ENCODE measurements at regions not wholly inside any gene's neighbourhood (a gene's known extent, or its start where the extent isn't known, plus 50 kb on each side); places are given as distances from the start of the nearest gene placed in this dataset.

DNA sequence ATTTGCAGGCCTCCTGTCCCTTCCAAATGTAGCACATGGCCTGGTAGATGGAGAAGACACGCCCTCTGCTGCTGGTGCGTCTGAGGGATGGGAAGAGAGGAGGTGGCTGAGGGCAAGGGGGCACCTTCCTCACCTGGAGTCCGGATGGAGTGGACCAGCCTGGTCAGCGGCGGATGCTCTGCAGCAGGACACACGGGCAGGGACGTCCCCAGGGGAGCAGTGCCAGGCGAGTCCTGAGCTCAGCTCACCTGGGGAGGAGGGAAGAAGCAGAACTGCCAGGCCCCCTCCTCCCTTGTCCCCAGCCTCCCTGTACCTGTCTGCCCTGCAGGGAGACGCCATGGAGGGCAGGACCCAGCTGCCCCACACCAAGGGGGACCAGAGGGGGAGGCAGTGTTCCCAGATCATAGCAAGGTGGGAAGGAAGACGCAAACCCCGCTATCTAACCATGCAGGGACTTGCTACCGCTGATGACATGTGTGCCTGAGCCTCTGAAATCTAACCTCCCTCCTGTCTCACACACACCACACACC, 1495.9 kb downstream of the BRD1 start:
- H3K4me3 Mint-ChIP-seq, result no peak overlapping the region
- no peaks in the 10 kb centered on the region for H3K27me3 Mint-ChIP-seq (ENCODE audit: low read depth)
- no peak for DNase-seq
- H3K27ac Mint-ChIP-seq, result no peak overlapping the region
- no peaks in the 10 kb centered on the region for H3K36me3 Mint-ChIP-seq (ENCODE audit: insufficient read depth in 2 of 2)
- ATAC-seq (replicated peaks in 1 of 2), result no peak
- no peaks in the 10 kb centered on the region for H3K4me1 Mint-ChIP-seq (ENCODE audit: low read depth)
- H3K9me3 Mint-ChIP-seq, result peaks cover 3 to 5% of the 10 kb centered on the region in 2 donors

DNA sequence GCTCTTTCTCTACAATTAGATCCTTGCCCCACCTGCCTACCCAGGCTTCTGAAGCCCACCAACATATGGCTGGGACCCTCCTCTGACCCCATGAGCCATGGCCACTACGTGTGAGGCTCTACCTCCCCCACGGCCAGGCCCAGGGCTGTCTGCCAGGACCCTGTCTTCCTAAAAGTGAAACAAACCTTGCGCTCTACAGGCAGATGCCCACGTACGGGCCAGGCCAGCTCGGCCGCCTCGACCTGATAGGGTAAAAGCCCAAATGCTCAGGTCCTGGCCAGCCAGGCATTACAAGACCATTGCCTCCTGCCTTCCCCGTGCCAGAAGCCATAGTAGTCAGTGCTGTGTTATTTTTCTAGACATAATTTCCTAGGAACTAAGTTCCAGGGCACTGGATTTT, 1496.4 kb downstream of the BRD1 start:
- no peaks in the 10 kb centered on the region for H3K27me3 Mint-ChIP-seq (ENCODE audit: low read depth)
- ATAC-seq (replicated peaks in 1 of 2) (no peak), DNase-seq (no peak)
- no peaks in the 10 kb centered on the region for H3K36me3 Mint-ChIP-seq (ENCODE audit: insufficient read depth in 2 of 2)
- no peaks in the 10 kb centered on the region for H3K4me1 Mint-ChIP-seq (ENCODE audit: low read depth)
- no peak overlapping the region for H3K27ac Mint-ChIP-seq
- peaks cover 3 to 5% of the 10 kb centered on the region in 2 donors for H3K9me3 Mint-ChIP-seq
- no peak overlapping the region for H3K4me3 Mint-ChIP-seq

- Mint-ChIP-seq H3K4me1 (ENCODE audit: low read depth) (no peaks in the 10 kb centered on the region), H3K9me3 (peaks cover 5 to 6% of the 10 kb centered on the region in 2 donors), H3K27ac (no peak overlapping the region), H3K4me3 (no peak overlapping the region), H3K27me3 (ENCODE audit: low read depth) (no peaks in the 10 kb centered on the region), H3K36me3 (ENCODE audit: insufficient read depth in 2 of 2) (peaks cover 0 to 3% of the 10 kb centered on the region in 2 donors)
- ATAC-seq (replicated peaks in 1 of 2) (no peak), DNase-seq (no peak)
Measured at GRCh38 chr22:48327721-48328120, 1500.0 kb downstream of the BRD1 start.

DNA sequence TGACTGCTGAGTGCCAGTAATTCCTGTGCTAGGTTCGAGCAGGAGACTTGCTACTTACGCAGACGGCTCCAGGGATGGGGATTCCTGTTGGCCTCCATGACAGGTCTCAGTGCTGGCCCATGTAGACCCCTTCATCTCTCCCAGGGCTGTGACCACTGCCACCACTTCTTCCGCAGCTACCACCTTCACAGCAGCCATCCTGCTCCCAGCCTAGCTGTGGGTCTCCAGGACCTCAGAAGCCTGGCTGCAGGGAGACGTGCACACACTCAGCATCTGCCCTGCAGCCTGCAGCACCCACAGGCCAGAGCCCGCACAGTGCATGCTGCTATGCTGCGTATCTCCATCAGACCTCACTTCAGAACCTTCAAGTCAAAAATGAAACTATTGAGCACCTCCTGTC, 1503.9 kb downstream of the BRD1 start:
- no peaks in the 10 kb centered on the region for H3K4me1 Mint-ChIP-seq (ENCODE audit: low read depth)
- peaks cover 0 to 3% of the 10 kb centered on the region in 2 donors for H3K36me3 Mint-ChIP-seq (ENCODE audit: insufficient read depth in 2 of 2)
- H3K4me3 Mint-ChIP-seq, result no peak overlapping the region

GRCh38 chr22:48322907-48323306, 1504.8 kb downstream of the BRD1 start:
- DNase-seq (no peak), ATAC-seq (replicated peaks in 1 of 2) (no peak)
- Mint-ChIP-seq H3K36me3 (ENCODE audit: insufficient read depth in 2 of 2) (peaks cover 0 to 3% of the 10 kb centered on the region in 2 donors), H3K4me1 (ENCODE audit: low read depth) (no peaks in the 10 kb centered on the region), H3K27ac (no peak overlapping the region), H3K4me3 (no peak overlapping the region), H3K9me3 (peaks cover 2 to 3% of the 10 kb centered on the region in 2 donors), H3K27me3 (ENCODE audit: low read depth) (no peaks in the 10 kb centered on the region)

More for the DNA sequence above, 1503.9 kb downstream of the BRD1 start:
- Mint-ChIP-seq H3K9me3 (peaks cover 5 to 6% of the 10 kb centered on the region in 2 donors), H3K27me3 (ENCODE audit: low read depth) (no peaks in the 10 kb centered on the region), H3K27ac (no peak overlapping the region)
- DNase-seq (no peak), ATAC-seq (replicated peaks in 1 of 2) (no peak)

DNA sequence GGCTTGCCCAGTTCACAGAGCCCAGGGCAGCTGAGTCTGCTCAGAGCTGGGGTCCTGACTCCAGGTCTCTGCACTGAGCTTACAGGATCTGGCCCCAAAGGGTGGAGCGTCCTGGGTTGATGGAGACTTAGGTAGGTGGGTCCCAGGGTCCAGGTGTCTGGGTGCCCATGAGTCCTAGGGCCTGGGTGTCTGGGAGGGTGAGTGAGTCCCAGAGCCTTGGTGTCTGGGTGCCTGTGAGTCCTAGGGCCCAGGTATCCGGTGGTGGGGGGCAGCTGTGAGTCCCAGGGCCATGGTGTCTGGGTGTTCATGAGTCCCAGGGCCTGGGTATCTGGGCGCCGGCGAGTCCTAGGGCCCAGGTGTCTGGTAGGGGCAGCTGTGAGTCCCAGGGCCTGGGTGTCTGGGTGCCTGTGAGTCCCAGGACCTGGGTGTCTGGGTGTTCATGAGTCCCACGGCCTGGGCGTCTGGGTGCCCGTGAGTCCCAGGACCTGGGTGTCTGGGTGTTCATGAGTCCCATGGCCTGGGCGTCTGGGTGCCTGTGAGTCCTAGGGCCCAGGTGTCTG, 1505.6 kb downstream of the BRD1 start:
- H3K27ac Mint-ChIP-seq, result no peak overlapping the region
- DNase-seq (no peak), ATAC-seq (replicated peaks in 1 of 2) (no peak)
- H3K9me3 Mint-ChIP-seq, result peaks cover 1 to 3% of the 10 kb centered on the region in 2 donors
- H3K4me1 Mint-ChIP-seq (ENCODE audit: low read depth), result no peaks in the 10 kb centered on the region
- H3K4me3 Mint-ChIP-seq, result no peak overlapping the region
- H3K36me3 Mint-ChIP-seq (ENCODE audit: insufficient read depth in 2 of 2), result peaks cover 0 to 3% of the 10 kb centered on the region in 2 donors
- no peaks in the 10 kb centered on the region for H3K27me3 Mint-ChIP-seq (ENCODE audit: low read depth)

DNA sequence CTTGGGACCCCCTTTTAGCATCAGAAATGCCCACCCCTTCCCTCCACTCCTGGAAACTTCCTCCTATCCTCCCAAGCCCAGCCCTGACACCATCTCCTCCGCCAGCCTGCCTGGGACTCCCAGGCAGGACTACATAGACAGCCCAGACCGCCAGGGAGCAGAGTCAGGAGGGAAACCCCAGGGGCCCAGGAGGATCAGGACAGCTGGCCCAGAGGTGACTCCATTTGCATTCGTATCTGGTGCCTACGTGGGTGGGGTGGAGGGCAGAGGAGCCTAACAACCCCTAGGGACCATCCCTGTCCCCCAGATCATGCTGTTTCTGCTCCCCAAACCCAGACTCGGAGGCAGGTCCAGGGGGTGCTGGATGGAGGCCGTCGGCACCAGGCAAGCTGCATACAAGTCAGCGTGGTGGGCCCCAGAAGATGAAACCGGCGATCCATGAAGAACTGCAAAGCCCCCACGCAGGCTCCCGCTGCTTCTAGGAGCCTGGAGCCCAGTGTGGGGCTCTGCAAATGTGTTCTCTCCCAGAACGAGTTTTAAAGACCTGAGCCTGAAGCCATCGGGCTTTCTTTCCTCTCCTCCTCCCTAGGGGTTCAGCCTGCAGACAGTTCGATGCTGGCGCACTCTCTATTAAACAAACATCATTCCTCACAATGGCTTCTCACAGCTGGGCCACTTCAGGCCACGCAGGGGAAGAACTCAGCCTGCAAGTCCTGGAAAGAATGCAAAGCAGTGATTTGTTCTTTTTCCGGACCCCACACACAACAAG, 1506.8 kb downstream of the BRD1 start:
- Mint-ChIP-seq H3K27me3 (ENCODE audit: low read depth) (no peaks in the 10 kb centered on the region), H3K36me3 (ENCODE audit: insufficient read depth in 2 of 2) (peaks cover 0 to 3% of the 10 kb centered on the region in 2 donors), H3K4me3 (no peak overlapping the region), H3K9me3 (peaks cover 1 to 3% of the 10 kb centered on the region in 2 donors), H3K4me1 (ENCODE audit: low read depth) (no peaks in the 10 kb centered on the region), H3K27ac (no peak overlapping the region)
- ATAC-seq (replicated peaks in 1 of 2), result no peak
- DNase-seq, result no peak

DNA sequence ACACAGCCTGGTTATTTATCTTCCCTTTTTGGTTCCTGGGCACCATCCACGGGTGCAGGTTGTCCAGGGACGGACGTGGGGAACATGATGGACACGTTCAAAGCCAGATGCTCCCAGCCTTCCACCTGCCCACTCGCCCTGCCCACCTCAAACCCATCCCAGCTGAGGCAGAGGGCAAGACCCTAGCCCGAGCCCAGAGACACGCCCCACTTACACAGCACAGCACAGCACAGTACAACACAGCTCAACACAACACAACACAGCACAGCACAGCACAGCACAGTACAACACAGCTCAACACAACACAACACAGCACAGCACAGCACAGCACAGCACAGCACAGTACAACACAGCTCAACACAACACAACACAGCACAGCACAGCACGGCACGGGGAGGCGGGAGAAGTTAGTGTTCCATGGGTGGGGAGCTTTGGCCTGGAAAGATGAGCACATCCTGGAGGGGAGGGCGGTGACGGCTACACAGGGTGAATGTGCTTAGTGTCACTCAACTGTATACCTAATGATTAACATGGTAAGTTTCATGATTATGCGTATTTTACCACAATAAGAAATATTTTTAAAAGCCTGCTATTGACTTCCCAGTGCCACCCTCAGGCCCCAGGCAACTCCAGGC, 1507.5 kb downstream of the BRD1 start:
- Mint-ChIP-seq H3K36me3 (ENCODE audit: insufficient read depth in 2 of 2) (peaks cover 0 to 3% of the 10 kb centered on the region in 2 donors), H3K9me3 (peaks cover 0 to 3% of the 10 kb centered on the region in 2 donors), H3K4me3 (no peak overlapping the region), H3K27ac (no peak overlapping the region), H3K27me3 (ENCODE audit: low read depth) (no peaks in the 10 kb centered on the region), H3K4me1 (ENCODE audit: low read depth) (no peaks in the 10 kb centered on the region)
- ATAC-seq (replicated peaks in 1 of 2), result no peak
- no peak for DNase-seq

- no peak for ATAC-seq (replicated peaks in 1 of 2)
- H3K4me3 Mint-ChIP-seq, result no peak overlapping the region
- DNase-seq, result no peak
- H3K27ac Mint-ChIP-seq, result no peak overlapping the region
- no peaks in the 10 kb centered on the region for H3K4me1 Mint-ChIP-seq (ENCODE audit: low read depth)
- no peaks in the 10 kb centered on the region for H3K36me3 Mint-ChIP-seq (ENCODE audit: insufficient read depth in 2 of 2)
- no peaks in the 10 kb centered on the region for H3K9me3 Mint-ChIP-seq
- no peaks in the 10 kb centered on the region for H3K27me3 Mint-ChIP-seq (ENCODE audit: low read depth)
Measured at GRCh38 chr22:48319321-48320047, 1508.2 kb downstream of the BRD1 start.

GRCh38 chr22:48318575-48319320, 1508.9 kb downstream of the BRD1 start:
- Mint-ChIP-seq H3K9me3 (no peaks in the 10 kb centered on the region), H3K27ac (no peak overlapping the region), H3K27me3 (ENCODE audit: low read depth) (no peaks in the 10 kb centered on the region), H3K4me3 (no peak overlapping the region), H3K36me3 (ENCODE audit: insufficient read depth in 2 of 2) (no peaks in the 10 kb centered on the region), H3K4me1 (ENCODE audit: low read depth) (no peaks in the 10 kb centered on the region)
- DNase-seq, result no peak
- ATAC-seq (replicated peaks in 1 of 2), result no peak

DNA sequence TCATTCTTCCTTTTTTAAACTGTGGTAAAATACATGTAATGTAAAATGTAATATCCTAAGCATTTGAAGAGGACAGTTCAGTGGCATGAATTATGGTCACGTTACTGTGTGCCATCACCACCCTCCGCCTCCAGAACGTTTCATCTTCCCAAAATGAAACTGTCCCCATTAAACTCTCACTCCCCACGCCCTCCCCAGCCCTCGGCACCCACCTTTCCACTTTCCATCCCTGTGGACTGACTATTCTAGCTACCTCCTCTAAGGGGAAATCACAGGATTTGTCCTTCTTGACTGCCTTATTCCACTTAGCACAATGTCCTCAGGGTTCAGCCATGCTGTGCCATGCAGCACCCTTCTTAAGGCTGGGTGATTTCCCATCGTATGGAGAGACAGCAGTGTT, 1509.5 kb downstream of the BRD1 start:
- Mint-ChIP-seq H3K36me3 (ENCODE audit: insufficient read depth in 2 of 2) (no peaks in the 10 kb centered on the region), H3K27me3 (ENCODE audit: low read depth) (no peaks in the 10 kb centered on the region), H3K27ac (no peak overlapping the region), H3K4me1 (ENCODE audit: low read depth) (no peaks in the 10 kb centered on the region), H3K4me3 (no peak overlapping the region), H3K9me3 (peaks cover 0 to 4% of the 10 kb centered on the region in 2 donors)
- no peak for DNase-seq
- ATAC-seq (replicated peaks in 1 of 2), result no peak
